ENCODE measurements at regions not wholly inside any gene's neighbourhood (a gene's known extent, or its start where the extent isn't known, plus 50 kb on each side); places are given as distances from the start of the nearest gene placed in this dataset.
A peak's percentile ranks its signal among the peaks of the same experiment; 100 is the strongest.

DNA sequence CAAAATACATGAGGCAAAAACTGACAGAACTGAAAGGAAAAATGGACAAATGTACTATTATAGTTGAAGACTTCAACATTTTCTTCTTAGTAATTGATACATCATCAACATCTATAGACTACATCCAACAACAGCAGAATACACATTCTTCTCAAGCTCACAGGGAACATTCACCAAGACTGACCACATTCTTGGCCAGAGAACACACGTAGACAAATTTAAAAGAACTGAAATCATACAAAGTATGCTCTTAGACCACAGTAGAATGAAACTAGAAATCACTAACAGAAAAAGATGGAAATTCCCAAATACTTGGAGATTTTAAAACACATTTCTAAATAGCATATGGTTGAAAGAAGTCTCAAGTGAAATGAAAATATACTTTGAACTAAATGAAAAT lies 55.1 kb upstream of the NSMCE3 start:
- Histone ChIP-seq H3K79me2 (ENCODE audit: control insufficient read depth, insufficient read depth, low read length) (no peaks in the 10 kb centered on the region), H4K20me1 (ENCODE audit: control insufficient read depth, extremely low read depth, insufficient read depth, low read length) (no peaks in the 10 kb centered on the region), H3K4me1 (ENCODE audit: control insufficient read depth, extremely low read depth, insufficient read depth, low read length) (no peaks in the 10 kb centered on the region), H3K27ac (ENCODE audit: insufficient read depth, low read length) (no peak overlapping the region), H3K4me3 (replicated peaks in 1 of 4; ENCODE audit: control extremely low read depth in 1 of 4, insufficient read depth in 1 of 4, low read depth in 3 of 4, low read length in 4 of 4) (no peak overlapping the region), H3K27me3 (ENCODE audit: control insufficient read depth, insufficient read depth, low read length) (no peaks in the 10 kb centered on the region), H2AFZ (ENCODE audit: low read length) (no peak overlapping the region), H3K9ac (ENCODE audit: insufficient read depth, low read length) (no peak overlapping the region), H3K4me2 (ENCODE audit: extremely low read depth, insufficient read depth, low read length) (no peak overlapping the region), H3K36me3 (ENCODE audit: control insufficient read depth, insufficient read depth, low read length) (no peaks in the 10 kb centered on the region), H3K9me3 (ENCODE audit: control insufficient read depth, insufficient read depth, low read depth, low read length) (no peaks in the 10 kb centered on the region)
- no peak for TF ChIP-seq EZH2 (IDR thresholded peaks at IDR 0.05; ENCODE audit: low read length, missing control alignments)
- TF ChIP-seq, protein P1, sequence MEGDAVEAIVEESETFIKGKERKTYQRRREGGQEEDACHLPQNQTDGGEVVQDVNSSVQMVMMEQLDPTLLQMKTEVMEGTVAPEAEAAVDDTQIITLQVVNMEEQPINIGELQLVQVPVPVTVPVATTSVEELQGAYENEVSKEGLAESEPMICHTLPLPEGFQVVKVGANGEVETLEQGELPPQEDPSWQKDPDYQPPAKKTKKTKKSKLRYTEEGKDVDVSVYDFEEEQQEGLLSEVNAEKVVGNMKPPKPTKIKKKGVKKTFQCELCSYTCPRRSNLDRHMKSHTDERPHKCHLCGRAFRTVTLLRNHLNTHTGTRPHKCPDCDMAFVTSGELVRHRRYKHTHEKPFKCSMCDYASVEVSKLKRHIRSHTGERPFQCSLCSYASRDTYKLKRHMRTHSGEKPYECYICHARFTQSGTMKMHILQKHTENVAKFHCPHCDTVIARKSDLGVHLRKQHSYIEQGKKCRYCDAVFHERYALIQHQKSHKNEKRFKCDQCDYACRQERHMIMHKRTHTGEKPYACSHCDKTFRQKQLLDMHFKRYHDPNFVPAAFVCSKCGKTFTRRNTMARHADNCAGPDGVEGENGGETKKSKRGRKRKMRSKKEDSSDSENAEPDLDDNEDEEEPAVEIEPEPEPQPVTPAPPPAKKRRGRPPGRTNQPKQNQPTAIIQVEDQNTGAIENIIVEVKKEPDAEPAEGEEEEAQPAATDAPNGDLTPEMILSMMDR (conservative IDR thresholded peaks at IDR 0.05 in 1 of 2, IDR thresholded peaks at IDR 0.05 in 1 of 2; ENCODE audit: low read depth in 1 of 2, low read length in 2 of 2): no peak
- peak in 1 of 2 donors; percentile 29 for DNase-seq (ENCODE audit: low read depth in 2 of 2)

DNA sequence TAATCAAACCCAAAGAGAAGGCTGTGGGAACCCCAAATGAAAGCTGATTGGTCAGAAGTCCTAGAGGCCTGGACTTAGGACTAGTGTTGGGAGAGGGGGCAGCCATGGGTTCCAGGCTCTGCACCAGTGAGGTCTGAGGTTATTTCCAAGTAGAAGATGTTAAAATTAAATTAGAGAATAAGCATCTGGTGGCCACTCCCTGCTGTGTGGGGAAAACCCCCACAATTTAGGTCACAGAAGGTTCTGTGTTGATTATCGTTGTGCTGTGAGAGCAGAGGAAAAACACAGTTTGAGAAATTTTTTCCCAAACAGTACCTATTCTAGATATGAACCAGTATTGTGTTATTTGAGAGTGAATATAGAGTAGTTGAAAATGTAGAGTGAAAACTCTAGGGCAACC lies 53.9 kb upstream of the NSMCE3 start:
- Histone ChIP-seq H3K36me3 (ENCODE audit: control insufficient read depth, insufficient read depth, low read length) (no peaks in the 10 kb centered on the region), H3K27ac (ENCODE audit: insufficient read depth, low read length) (no peak overlapping the region), H3K79me2 (ENCODE audit: control insufficient read depth, insufficient read depth, low read length) (no peaks in the 10 kb centered on the region), H3K9ac (ENCODE audit: insufficient read depth, low read length) (no peak overlapping the region), H3K9me3 (ENCODE audit: control insufficient read depth, insufficient read depth, low read depth, low read length) (no peaks in the 10 kb centered on the region), H3K4me1 (ENCODE audit: control insufficient read depth, extremely low read depth, insufficient read depth, low read length) (no peaks in the 10 kb centered on the region), H3K4me2 (ENCODE audit: extremely low read depth, insufficient read depth, low read length) (no peak overlapping the region), H3K4me3 (replicated peaks in 1 of 4; ENCODE audit: control extremely low read depth in 1 of 4, insufficient read depth in 1 of 4, low read depth in 3 of 4, low read length in 4 of 4) (no peak overlapping the region), H3K27me3 (ENCODE audit: control insufficient read depth, insufficient read depth, low read length) (no peaks in the 10 kb centered on the region), H4K20me1 (ENCODE audit: control insufficient read depth, extremely low read depth, insufficient read depth, low read length) (no peaks in the 10 kb centered on the region), H2AFZ (ENCODE audit: low read length) (no peak overlapping the region)
- TF ChIP-seq, protein P1 (conservative IDR thresholded peaks at IDR 0.05 in 1 of 2, IDR thresholded peaks at IDR 0.05 in 1 of 2; ENCODE audit: low read depth in 1 of 2, low read length in 2 of 2): no peak
- no peak for TF ChIP-seq EZH2 (IDR thresholded peaks at IDR 0.05; ENCODE audit: low read length, missing control alignments)
- no peak for DNase-seq (ENCODE audit: low read depth in 2 of 2)

DNA sequence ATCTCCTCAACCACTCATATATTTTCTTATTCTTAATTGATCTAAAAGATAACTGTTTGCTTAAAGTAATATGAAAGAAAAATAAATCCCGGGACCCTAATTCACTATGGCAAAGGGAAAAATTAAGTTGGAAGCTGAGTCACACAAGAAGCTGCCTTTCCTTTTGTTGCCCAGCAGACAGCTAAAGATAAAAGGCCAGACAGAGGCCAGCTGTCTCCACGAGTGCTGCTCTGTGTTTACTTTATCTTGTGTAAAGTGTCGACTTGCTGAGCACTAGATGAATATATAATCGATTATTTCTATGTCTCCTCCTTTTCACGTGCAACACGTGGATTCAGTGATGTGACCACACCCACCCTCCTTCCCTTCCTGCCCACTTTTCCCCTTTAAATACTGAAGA lies 52.8 kb upstream of the NSMCE3 start:
- DNase-seq (ENCODE audit: low read depth in 2 of 2): peak; percentile 5 to 63
- Histone ChIP-seq H3K79me2 (ENCODE audit: control insufficient read depth, insufficient read depth, low read length) (no peaks in the 10 kb centered on the region), H3K4me3 (replicated peaks in 1 of 4; ENCODE audit: control extremely low read depth in 1 of 4, insufficient read depth in 1 of 4, low read depth in 3 of 4, low read length in 4 of 4) (no peak overlapping the region), H3K27me3 (ENCODE audit: control insufficient read depth, insufficient read depth, low read length) (no peaks in the 10 kb centered on the region), H4K20me1 (ENCODE audit: control insufficient read depth, extremely low read depth, insufficient read depth, low read length) (no peaks in the 10 kb centered on the region), H3K27ac (ENCODE audit: insufficient read depth, low read length) (no peak overlapping the region), H3K9ac (ENCODE audit: insufficient read depth, low read length) (no peak overlapping the region), H3K4me2 (ENCODE audit: extremely low read depth, insufficient read depth, low read length) (no peak overlapping the region), H3K9me3 (ENCODE audit: control insufficient read depth, insufficient read depth, low read depth, low read length) (no peaks in the 10 kb centered on the region), H3K4me1 (ENCODE audit: control insufficient read depth, extremely low read depth, insufficient read depth, low read length) (no peaks in the 10 kb centered on the region), H3K36me3 (ENCODE audit: control insufficient read depth, insufficient read depth, low read length) (no peaks in the 10 kb centered on the region), H2AFZ (ENCODE audit: low read length) (no peak overlapping the region)
- no peak for TF ChIP-seq EZH2 (IDR thresholded peaks at IDR 0.05; ENCODE audit: low read length, missing control alignments)
- TF ChIP-seq, protein P1 (conservative IDR thresholded peaks at IDR 0.05 in 1 of 2, IDR thresholded peaks at IDR 0.05 in 1 of 2; ENCODE audit: low read depth in 1 of 2, low read length in 2 of 2): no peak

All from fibroblast of lung (primary cell).